Natural killer cell (primary cell): ENCODE measurements at regions not wholly inside any gene's neighbourhood (a gene's known extent, or its start where the extent isn't known, plus 50 kb on each side); places are given as distances from the start of the nearest gene placed in this dataset.

Experiments
- ATAC-seq, 3 donors: fragments of 150-1000 bp in 2 of 3; fragments of 200-7000 bp in 1 of 3; cut with Tn5 transposase; 1 replicate in 1 of 3; 2 replicates in 2 of 3; pipeline ENCODE4 v1.10.0; 2021; ENCODE audit warnings: mild to moderate bottlenecking in 2 of 3, moderate library complexity in 2 of 3
- DNase-seq, 2 donors: peaks; one replicate each; pipeline versions ENCODE4 v3.0.0 to v3.0.0-alpha.2; 2013 to 2021; ENCODE audit warnings: mixed read lengths in 1 of 2
- H3K27ac ChIP-seq: one replicate; pipeline ENCODE4 v1.5.1; 2013; ENCODE audit warnings: mild to moderate bottlenecking, low read length
- H3K27me3 ChIP-seq: one replicate; pipeline ENCODE4 v1.6.1; 2013; ENCODE audit warnings: low read length; ENCODE audit not compliant: control insufficient read depth, insufficient read depth
- H3K36me3 ChIP-seq: one replicate; pipeline ENCODE4 v1.6.1; 2013; ENCODE audit warnings: low read length; ENCODE audit not compliant: control insufficient read depth, insufficient read depth
- H3K4me1 ChIP-seq: one replicate; pipeline ENCODE4 v1.6.1; 2013; ENCODE audit warnings: low read length; ENCODE audit not compliant: control insufficient read depth, insufficient read depth
- H3K4me3 ChIP-seq: one replicate; pipeline ENCODE4 v1.5.1; 2013; ENCODE audit warnings: low read length
- H3K9me3 ChIP-seq: one replicate; pipeline ENCODE4 v1.6.1; 2013; ENCODE audit warnings: low read length; ENCODE audit not compliant: control insufficient read depth, insufficient read depth
- H3K27ac Mint-ChIP-seq, 2 donors: one replicate each; pipeline ENCODE4 v1.8.0; 2022; ENCODE audit warnings: mild to moderate bottlenecking in 2 of 2, mixed read lengths in 2 of 2, moderate library complexity in 1 of 2
- H3K27me3 Mint-ChIP-seq, 2 donors: one replicate each; pipeline ENCODE4 v1.8.0; 2022; ENCODE audit warnings: low read depth in 2 of 2, mixed read lengths in 2 of 2
- H3K36me3 Mint-ChIP-seq: one replicate; pipeline ENCODE4 v1.8.0; 2022; ENCODE audit warnings: mixed read lengths
- H3K4me1 Mint-ChIP-seq, 2 donors: one replicate each; pipeline ENCODE4 v1.8.0; 2022; ENCODE audit warnings: mixed read lengths in 2 of 2
- H3K4me3 Mint-ChIP-seq: one replicate; pipeline ENCODE4 v1.8.0; 2022; ENCODE audit warnings: mild to moderate bottlenecking, moderate library complexity, mixed read lengths
- H3K9me3 Mint-ChIP-seq, 2 donors: one replicate each; pipeline ENCODE4 v1.8.0; 2022; ENCODE audit warnings: mixed read lengths in 2 of 2
- CTCF ChIP-seq: fragments of 200-600 bp; IDR thresholded peaks from one replicate; pipeline ENCODE4 v1.8.0; 2022; ENCODE audit warnings: antibody characterized with exemption
- WGBS: methylation state at CpG from one replicate; pipeline ENCODE4 v1.1.7; 2013; ENCODE audit warnings: missing lambda C conversion rate; ENCODE audit not compliant: insufficient coverage; 5-methylcytosine and 5-hydroxymethylcytosine counted together
- intact Hi-C: fragments of 100-400 bp; cut with micrococcal nuclease; formaldehyde crosslinking; loops from one replicate; pipeline ENCODE4 v1.14.2; 2022

- H3K4me3 Mint-ChIP-seq, result no peak overlapping the region
- intact Hi-C loops, result no loop called here
- DNase-seq, result no peak
These were observed 854.3 kb upstream of the ACVR2A start for GRCh38 chr2:146990311-146991054.

GRCh38 chr2:146989741-146990140, 855.1 kb upstream of the ACVR2A start:
- Mint-ChIP-seq H3K9me3 (peaks cover 0 to 5% of the 10 kb centered on the region in 2 donors), H3K27me3 (no peaks in the 10 kb centered on the region), H3K27ac (no peak overlapping the region), H3K4me1 (no peaks in the 10 kb centered on the region), H3K36me3 (no peaks in the 10 kb centered on the region), H3K4me3 (no peak overlapping the region)
- no peaks in the 10 kb centered on the region for H3K9me3 ChIP-seq
- H3K4me1 ChIP-seq, result no peaks in the 10 kb centered on the region
- intact Hi-C loops, result no loop called here
- WGBS, result no CpG with 5 or more reads among the region's 1 CpG
- no peaks in the 10 kb centered on the region for H3K36me3 ChIP-seq
- no peak overlapping the region for H3K4me3 ChIP-seq
- no peaks in the 10 kb centered on the region for H3K27me3 ChIP-seq
- H3K27ac ChIP-seq, result no peak overlapping the region
- DNase-seq, result no peak
- no peak for ATAC-seq
- no peak for TF ChIP-seq CTCF

More at GRCh38 chr2:146990311-146991054, 854.3 kb upstream of the ACVR2A start:
- ATAC-seq, result no peak
- TF ChIP-seq CTCF, result no peak
- Mint-ChIP-seq H3K9me3 (peaks cover 0 to 7% of the 10 kb centered on the region in 2 donors), H3K4me1 (no peaks in the 10 kb centered on the region), H3K36me3 (no peaks in the 10 kb centered on the region), H3K27ac (no peak overlapping the region), H3K27me3 (no peaks in the 10 kb centered on the region)
- no peaks in the 10 kb centered on the region for H3K36me3 ChIP-seq
- H3K4me3 ChIP-seq, result no peak overlapping the region
- no peaks in the 10 kb centered on the region for H3K27me3 ChIP-seq
- no peaks in the 10 kb centered on the region for H3K9me3 ChIP-seq
- no peaks in the 10 kb centered on the region for H3K4me1 ChIP-seq
- 91% methylated on average over 4 of the region's 6 CpGs for WGBS
- no peak overlapping the region for H3K27ac ChIP-seq

GRCh38 chr2:146987996-146988395, 856.8 kb upstream of the ACVR2A start:
- Histone ChIP-seq H3K4me3 (no peak overlapping the region), H3K27me3 (no peaks in the 10 kb centered on the region), H3K4me1 (no peaks in the 10 kb centered on the region), H3K36me3 (no peaks in the 10 kb centered on the region), H3K27ac (no peak overlapping the region), H3K9me3 (no peaks in the 10 kb centered on the region)
- no peak for TF ChIP-seq CTCF
- intact Hi-C loops, result no loop called here
- DNase-seq, result no peak
- Mint-ChIP-seq H3K36me3 (no peaks in the 10 kb centered on the region), H3K27ac (no peak overlapping the region), H3K9me3 (peaks cover 0 to 4% of the 10 kb centered on the region in 2 donors), H3K4me1 (no peaks in the 10 kb centered on the region), H3K4me3 (no peak overlapping the region), H3K27me3 (no peaks in the 10 kb centered on the region)
- 53% methylated on average over 2 of the region's 2 CpGs for WGBS
- no peak for ATAC-seq

GRCh38 chr2:146986161-146986560, 858.7 kb upstream of the ACVR2A start:
- TF ChIP-seq CTCF, result no peak
- peaks cover 0 to 4% of the 10 kb centered on the region in 2 donors for H3K9me3 Mint-ChIP-seq
- no peaks in the 10 kb centered on the region for H3K36me3 Mint-ChIP-seq
- intact Hi-C loops, result no loop called here
- Histone ChIP-seq H3K4me1 (no peaks in the 10 kb centered on the region), H3K36me3 (no peaks in the 10 kb centered on the region), H3K9me3 (no peaks in the 10 kb centered on the region), H3K27me3 (no peaks in the 10 kb centered on the region), H3K4me3 (no peak overlapping the region), H3K27ac (no peak overlapping the region)
- DNase-seq (no peak), ATAC-seq (no peak)
- H3K4me3 Mint-ChIP-seq, result no peak overlapping the region
- H3K27ac Mint-ChIP-seq, result no peak overlapping the region
- H3K27me3 Mint-ChIP-seq, result no peaks in the 10 kb centered on the region
- 37% methylated on average over 4 of the region's 4 CpGs for WGBS
- no peaks in the 10 kb centered on the region for H3K4me1 Mint-ChIP-seq
